ENCODE measurements at regions not wholly inside any gene's neighbourhood (a gene's known extent, or its start where the extent isn't known, plus 50 kb on each side); places are given as distances from the start of the nearest gene placed in this dataset.

DNA sequence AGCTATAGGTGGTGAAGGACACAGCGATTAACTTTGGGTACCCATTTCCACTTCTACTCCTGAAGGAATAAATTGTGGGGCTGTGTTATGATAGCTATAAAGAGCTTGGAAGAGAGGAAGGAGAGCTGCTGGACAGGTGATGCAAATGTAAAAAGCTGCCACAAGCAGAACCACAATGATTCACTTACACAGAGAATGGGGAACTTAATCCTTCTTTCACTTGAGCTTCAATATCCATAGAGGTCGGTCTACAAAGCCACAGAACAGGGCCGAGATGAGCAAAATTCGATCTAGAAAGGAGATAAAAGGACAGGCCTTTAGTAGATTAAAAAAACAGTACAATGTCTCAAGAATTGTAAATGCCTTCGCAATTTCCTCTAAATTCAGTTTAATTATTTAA, 831.1 kb downstream of the LRFN5 start:
- Histone ChIP-seq H4K20me1 (ENCODE audit: control insufficient read depth, extremely low read depth, insufficient read depth, low read length) (no peaks in the 10 kb centered on the region), H3K79me2 (ENCODE audit: control insufficient read depth, insufficient read depth, low read length) (no peaks in the 10 kb centered on the region), H3K27ac (ENCODE audit: insufficient read depth, low read length) (no peak overlapping the region), H2AFZ (ENCODE audit: low read length) (no peak overlapping the region), H3K9me3 (ENCODE audit: control insufficient read depth, insufficient read depth, low read depth, low read length) (no peaks in the 10 kb centered on the region), H3K4me1 (ENCODE audit: control insufficient read depth, extremely low read depth, insufficient read depth, low read length) (no peaks in the 10 kb centered on the region), H3K36me3 (ENCODE audit: control insufficient read depth, insufficient read depth, low read length) (no peaks in the 10 kb centered on the region), H3K27me3 (ENCODE audit: control insufficient read depth, insufficient read depth, low read length) (no peaks in the 10 kb centered on the region), H3K4me3 (replicated peaks in 1 of 4; ENCODE audit: control extremely low read depth in 1 of 4, insufficient read depth in 1 of 4, low read depth in 3 of 4, low read length in 4 of 4) (no peak overlapping the region), H3K4me2 (ENCODE audit: extremely low read depth, insufficient read depth, low read length) (no peak overlapping the region), H3K9ac (ENCODE audit: insufficient read depth, low read length) (no peak overlapping the region)
- TF ChIP-seq, protein P1, sequence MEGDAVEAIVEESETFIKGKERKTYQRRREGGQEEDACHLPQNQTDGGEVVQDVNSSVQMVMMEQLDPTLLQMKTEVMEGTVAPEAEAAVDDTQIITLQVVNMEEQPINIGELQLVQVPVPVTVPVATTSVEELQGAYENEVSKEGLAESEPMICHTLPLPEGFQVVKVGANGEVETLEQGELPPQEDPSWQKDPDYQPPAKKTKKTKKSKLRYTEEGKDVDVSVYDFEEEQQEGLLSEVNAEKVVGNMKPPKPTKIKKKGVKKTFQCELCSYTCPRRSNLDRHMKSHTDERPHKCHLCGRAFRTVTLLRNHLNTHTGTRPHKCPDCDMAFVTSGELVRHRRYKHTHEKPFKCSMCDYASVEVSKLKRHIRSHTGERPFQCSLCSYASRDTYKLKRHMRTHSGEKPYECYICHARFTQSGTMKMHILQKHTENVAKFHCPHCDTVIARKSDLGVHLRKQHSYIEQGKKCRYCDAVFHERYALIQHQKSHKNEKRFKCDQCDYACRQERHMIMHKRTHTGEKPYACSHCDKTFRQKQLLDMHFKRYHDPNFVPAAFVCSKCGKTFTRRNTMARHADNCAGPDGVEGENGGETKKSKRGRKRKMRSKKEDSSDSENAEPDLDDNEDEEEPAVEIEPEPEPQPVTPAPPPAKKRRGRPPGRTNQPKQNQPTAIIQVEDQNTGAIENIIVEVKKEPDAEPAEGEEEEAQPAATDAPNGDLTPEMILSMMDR (conservative IDR thresholded peaks at IDR 0.05 in 1 of 2, IDR thresholded peaks at IDR 0.05 in 1 of 2; ENCODE audit: low read depth in 1 of 2, low read length in 2 of 2) = no peak
- TF ChIP-seq EZH2 (IDR thresholded peaks at IDR 0.05; ENCODE audit: low read length, missing control alignments) = no peak
- no peak for DNase-seq (ENCODE audit: low read depth in 2 of 2)

DNA sequence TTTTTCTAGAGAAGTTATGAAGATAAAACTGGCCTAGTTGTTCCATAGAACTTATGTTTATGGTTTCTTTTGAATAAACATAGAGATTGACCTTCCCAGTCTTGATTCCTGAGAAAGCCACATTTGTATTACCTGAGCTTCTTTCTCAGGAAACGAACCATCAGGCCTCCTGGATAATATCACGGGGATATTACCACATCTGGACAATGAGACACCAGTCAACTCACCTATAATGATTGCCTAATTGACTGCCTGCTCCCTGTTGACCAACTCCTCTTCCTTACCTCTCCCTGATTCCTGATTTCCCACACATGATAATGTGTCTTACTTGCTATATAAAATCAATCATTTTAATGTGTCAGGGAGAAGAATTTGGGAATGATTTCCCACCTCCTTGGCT, 822.7 kb downstream of the LRFN5 start:
- no peak overlapping the region for H3K4me3 ChIP-seq (replicated peaks in 1 of 4; ENCODE audit: control extremely low read depth in 1 of 4, insufficient read depth in 1 of 4, low read depth in 3 of 4, low read length in 4 of 4)
- H3K4me2 ChIP-seq (ENCODE audit: extremely low read depth, insufficient read depth, low read length) = no peak overlapping the region
- H3K4me1 ChIP-seq (ENCODE audit: control insufficient read depth, extremely low read depth, insufficient read depth, low read length) = no peaks in the 10 kb centered on the region
- no peak overlapping the region for H3K27ac ChIP-seq (ENCODE audit: insufficient read depth, low read length)
- H3K79me2 ChIP-seq (ENCODE audit: control insufficient read depth, insufficient read depth, low read length) = no peaks in the 10 kb centered on the region
- DNase-seq (ENCODE audit: low read depth in 2 of 2) = no peak
- H2AFZ ChIP-seq (ENCODE audit: low read length) = no peak overlapping the region
- H3K36me3 ChIP-seq (ENCODE audit: control insufficient read depth, insufficient read depth, low read length) = no peaks in the 10 kb centered on the region
- no peaks in the 10 kb centered on the region for H3K9me3 ChIP-seq (ENCODE audit: control insufficient read depth, insufficient read depth, low read depth, low read length)
- H4K20me1 ChIP-seq (ENCODE audit: control insufficient read depth, extremely low read depth, insufficient read depth, low read length) = no peaks in the 10 kb centered on the region
- TF ChIP-seq, protein P1 (conservative IDR thresholded peaks at IDR 0.05 in 1 of 2, IDR thresholded peaks at IDR 0.05 in 1 of 2; ENCODE audit: low read depth in 1 of 2, low read length in 2 of 2) = no peak
- TF ChIP-seq EZH2 (IDR thresholded peaks at IDR 0.05; ENCODE audit: low read length, missing control alignments) = no peak
- H3K27me3 ChIP-seq (ENCODE audit: control insufficient read depth, insufficient read depth, low read length) = no peaks in the 10 kb centered on the region
- no peak overlapping the region for H3K9ac ChIP-seq (ENCODE audit: insufficient read depth, low read length)

- no peak for TF ChIP-seq EZH2 (IDR thresholded peaks at IDR 0.05; ENCODE audit: low read length, missing control alignments)
- TF ChIP-seq, protein P1 (conservative IDR thresholded peaks at IDR 0.05 in 1 of 2, IDR thresholded peaks at IDR 0.05 in 1 of 2; ENCODE audit: low read depth in 1 of 2, low read length in 2 of 2) = no peak
- Histone ChIP-seq H3K36me3 (ENCODE audit: control insufficient read depth, insufficient read depth, low read length) (no peaks in the 10 kb centered on the region), H2AFZ (ENCODE audit: low read length) (no peak overlapping the region), H3K9ac (ENCODE audit: insufficient read depth, low read length) (no peak overlapping the region), H4K20me1 (ENCODE audit: control insufficient read depth, extremely low read depth, insufficient read depth, low read length) (no peaks in the 10 kb centered on the region), H3K4me3 (replicated peaks in 1 of 4; ENCODE audit: control extremely low read depth in 1 of 4, insufficient read depth in 1 of 4, low read depth in 3 of 4, low read length in 4 of 4) (no peak overlapping the region), H3K9me3 (ENCODE audit: control insufficient read depth, insufficient read depth, low read depth, low read length) (no peaks in the 10 kb centered on the region), H3K79me2 (ENCODE audit: control insufficient read depth, insufficient read depth, low read length) (no peaks in the 10 kb centered on the region), H3K4me1 (ENCODE audit: control insufficient read depth, extremely low read depth, insufficient read depth, low read length) (no peaks in the 10 kb centered on the region), H3K27ac (ENCODE audit: insufficient read depth, low read length) (no peak overlapping the region), H3K27me3 (ENCODE audit: control insufficient read depth, insufficient read depth, low read length) (no peaks in the 10 kb centered on the region), H3K4me2 (ENCODE audit: extremely low read depth, insufficient read depth, low read length) (no peak overlapping the region)
- no peak for DNase-seq (ENCODE audit: low read depth in 2 of 2)
Measured at GRCh38 chr14:42428996-42429395, 822.3 kb downstream of the LRFN5 start.
